Fibroblast of mammary gland (primary cell): ENCODE measurements at regions not wholly inside any gene's neighbourhood (a gene's known extent, or its start where the extent isn't known, plus 50 kb on each side); places are given as distances from the start of the nearest gene placed in this dataset.

Experiments used
- DNase-seq: peaks from one replicate; pipeline ENCODE4 v3.0.0-alpha.2; 2010; ENCODE audit warnings: low read depth
- H3K4me3 ChIP-seq: 2 replicates; pipeline ENCODE4 v1.5.1; 2011; ENCODE audit warnings: low read depth, mild to moderate bottlenecking, low read length, moderate library complexity; ENCODE audit not compliant: control insufficient read depth
- TF ChIP-seq, protein P1 (sequence below): conservative IDR thresholded peaks from 2 replicates; pipeline ENCODE4 v1.5.1; 2011; ENCODE audit warnings: low read depth, low read length, inconsistent platforms; ENCODE audit not compliant: control insufficient read depth, insufficient read depth

DNA sequence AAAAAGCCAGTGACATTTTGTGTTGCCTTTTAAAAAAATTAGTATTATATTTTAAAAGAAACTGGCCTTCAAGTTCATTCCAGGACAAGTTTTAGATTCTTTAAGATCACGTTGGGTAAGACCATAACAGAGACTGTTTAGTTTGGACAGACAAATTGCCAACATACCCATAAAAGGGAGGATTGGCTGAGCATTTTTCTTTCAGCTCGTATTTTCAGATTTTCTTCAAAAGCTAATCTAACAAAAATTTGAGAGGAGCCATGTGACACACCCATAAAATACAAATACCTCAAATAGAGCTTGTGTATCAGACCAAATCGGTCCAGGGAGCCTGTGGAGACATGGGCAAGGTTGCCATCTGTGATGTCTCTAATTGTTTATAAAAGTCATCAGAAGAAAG is 74.6 kb upstream of the C1QTNF7 start:
- TF ChIP-seq, protein P1, sequence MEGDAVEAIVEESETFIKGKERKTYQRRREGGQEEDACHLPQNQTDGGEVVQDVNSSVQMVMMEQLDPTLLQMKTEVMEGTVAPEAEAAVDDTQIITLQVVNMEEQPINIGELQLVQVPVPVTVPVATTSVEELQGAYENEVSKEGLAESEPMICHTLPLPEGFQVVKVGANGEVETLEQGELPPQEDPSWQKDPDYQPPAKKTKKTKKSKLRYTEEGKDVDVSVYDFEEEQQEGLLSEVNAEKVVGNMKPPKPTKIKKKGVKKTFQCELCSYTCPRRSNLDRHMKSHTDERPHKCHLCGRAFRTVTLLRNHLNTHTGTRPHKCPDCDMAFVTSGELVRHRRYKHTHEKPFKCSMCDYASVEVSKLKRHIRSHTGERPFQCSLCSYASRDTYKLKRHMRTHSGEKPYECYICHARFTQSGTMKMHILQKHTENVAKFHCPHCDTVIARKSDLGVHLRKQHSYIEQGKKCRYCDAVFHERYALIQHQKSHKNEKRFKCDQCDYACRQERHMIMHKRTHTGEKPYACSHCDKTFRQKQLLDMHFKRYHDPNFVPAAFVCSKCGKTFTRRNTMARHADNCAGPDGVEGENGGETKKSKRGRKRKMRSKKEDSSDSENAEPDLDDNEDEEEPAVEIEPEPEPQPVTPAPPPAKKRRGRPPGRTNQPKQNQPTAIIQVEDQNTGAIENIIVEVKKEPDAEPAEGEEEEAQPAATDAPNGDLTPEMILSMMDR: no peak
- no peak overlapping the region for H3K4me3 ChIP-seq

DNA sequence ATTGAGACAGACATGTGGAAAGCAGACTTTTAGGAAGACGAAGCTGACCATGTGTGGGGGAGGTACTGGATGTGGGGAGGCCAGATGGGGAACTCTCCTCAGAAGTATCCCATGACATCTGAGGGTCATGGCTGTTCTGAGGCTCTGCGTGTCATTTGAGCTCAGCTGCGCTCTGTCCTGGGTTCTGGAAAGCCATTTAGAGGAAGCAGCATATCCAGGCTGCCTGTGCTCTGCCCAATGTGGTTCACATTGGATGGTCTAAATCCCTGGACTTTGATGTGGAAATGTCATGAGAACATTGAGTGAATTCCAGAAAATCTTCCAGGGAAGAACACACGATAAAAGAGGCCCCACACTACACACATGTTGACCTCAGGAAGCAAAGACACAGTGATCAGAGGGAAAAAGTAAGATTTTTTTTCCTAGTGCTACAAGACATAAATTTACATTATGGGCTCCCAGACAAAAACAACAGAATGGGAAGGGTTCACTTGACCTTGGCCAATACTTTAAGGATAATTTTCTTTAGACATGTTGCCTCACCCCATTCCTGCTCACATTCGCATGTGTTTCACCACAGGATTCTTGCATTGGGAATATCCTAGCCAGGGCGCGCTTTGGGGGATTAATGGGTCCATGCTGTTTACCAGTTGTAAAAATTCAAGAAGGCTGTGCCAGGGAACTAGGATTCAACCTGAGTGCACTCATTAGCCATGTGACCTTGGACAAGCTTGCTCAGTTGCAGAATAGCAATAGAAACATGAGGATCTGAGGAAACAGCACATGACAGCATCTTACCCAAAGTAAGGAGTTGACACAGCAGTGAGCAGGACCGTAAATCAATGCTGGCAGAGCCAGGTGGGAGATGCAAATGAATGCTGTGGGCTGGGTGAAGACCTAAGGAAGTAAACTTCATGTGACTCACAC is 73.2 kb upstream of the C1QTNF7 start:
- H3K4me3 ChIP-seq: no peak overlapping the region
- TF ChIP-seq, protein P1: no peak
- no peak for DNase-seq

More for the DNA sequence above, 74.6 kb upstream of the C1QTNF7 start:
- DNase-seq: no peak

DNA sequence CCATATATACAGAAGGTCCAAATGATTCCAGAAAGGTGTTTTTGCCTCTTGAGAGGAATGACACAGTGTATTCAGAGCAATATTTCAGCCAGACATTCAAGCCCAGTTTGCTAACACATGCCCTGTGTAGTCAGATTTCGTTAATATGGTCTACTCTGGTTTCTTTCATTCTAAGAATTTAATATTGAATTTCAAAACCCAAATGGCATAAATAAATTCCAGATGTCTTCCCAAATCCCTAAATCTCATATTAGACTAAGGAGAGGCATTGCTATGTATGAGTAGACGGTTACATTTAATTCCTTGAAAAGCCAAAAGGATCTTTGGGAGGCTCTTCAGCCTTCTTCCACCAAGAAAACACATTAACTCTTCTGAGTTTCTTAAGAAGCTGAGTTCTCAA is 66.3 kb upstream of the C1QTNF7 start:
- no peak overlapping the region for H3K4me3 ChIP-seq
- TF ChIP-seq, protein P1: no peak
- DNase-seq: no peak

DNA sequence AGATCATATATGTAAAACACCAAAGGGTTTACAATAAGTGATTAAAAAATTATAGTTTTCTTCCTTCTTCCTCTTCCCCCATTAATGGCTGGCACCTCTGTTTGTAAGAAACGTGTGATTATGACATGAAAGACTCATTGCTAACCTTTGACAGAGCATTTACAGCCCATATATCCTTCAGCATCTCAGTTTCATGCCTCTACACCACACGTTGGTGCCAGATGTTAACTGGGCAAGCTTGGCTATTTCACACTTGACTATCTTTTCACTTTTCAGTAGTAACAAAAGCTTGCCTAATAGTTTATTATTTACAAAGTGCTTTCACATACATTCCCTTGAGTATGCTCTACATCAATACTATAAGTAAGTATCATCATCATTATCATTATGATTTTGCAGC is 65.3 kb upstream of the C1QTNF7 start:
- no peak for DNase-seq
- no peak overlapping the region for H3K4me3 ChIP-seq
- TF ChIP-seq, protein P1: no peak

DNA sequence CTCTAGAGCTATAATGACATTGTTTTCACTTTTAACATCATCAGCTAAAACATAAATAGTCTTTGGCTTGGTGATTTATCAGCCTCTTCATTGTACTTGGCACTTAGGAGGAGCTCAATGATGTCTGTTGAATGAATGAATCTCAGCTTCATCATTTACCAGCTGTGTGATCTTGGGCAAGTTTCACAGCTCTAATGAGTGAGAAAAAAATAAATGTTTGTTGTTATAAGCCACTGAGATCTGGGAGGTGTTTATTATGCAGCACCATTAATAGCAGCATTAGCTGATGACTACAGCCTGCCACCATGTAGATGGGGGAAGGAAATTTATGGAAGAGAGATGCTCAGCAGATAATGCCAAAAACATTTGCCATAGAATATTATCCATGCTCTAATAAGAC is 63.6 kb upstream of the C1QTNF7 start:
- TF ChIP-seq, protein P1: no peak
- no peak overlapping the region for H3K4me3 ChIP-seq
- no peak for DNase-seq

DNA sequence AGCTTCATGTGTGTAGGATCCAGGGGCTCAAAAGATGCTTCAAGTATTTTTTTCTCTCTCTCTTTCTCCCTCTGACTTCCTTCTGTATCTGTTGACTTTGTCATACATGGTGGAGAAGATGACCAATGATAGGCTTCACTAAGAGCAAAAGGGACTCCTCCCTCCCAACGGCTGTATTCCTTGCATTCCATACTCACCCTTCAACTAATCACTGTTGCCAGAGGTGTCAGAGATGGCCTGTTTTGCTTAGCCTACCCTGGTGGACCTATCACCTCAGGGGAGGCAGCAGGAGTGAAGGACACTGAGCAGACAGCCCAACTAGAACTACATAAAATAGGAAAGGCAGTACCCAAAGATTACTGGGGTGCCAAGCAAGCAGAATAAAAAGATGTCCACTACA is 62.2 kb upstream of the C1QTNF7 start:
- H3K4me3 ChIP-seq: no peak overlapping the region
- DNase-seq: no peak
- TF ChIP-seq, protein P1: no peak
